HepG2 (cell line): ENCODE measurements at regions not wholly inside any gene's neighbourhood (a gene's known extent, or its start where the extent isn't known, plus 50 kb on each side); places are given as distances from the start of the nearest gene placed in this dataset.

Source experiments
- ATAC-seq: fragments of 200-7000 bp; cut with Tn5 transposase; 3 replicates; pipeline ENCODE4 v1.9.1; 2020; ENCODE audit warnings: mild to moderate bottlenecking, moderate library complexity
- BruUV-seq: library from RNA; stranded (reverse); fragments of 400-500 nt; replicated peaks from 2 replicates; lab custom pipeline; 2021; lab: Mats Ljungman, UMichigan
- CTCF ChIA-PET: fragments of 300-600 bp; formaldehyde crosslinking; extraction: SDS; loops from one replicate; lab custom pipeline; 2021; ENCODE audit warnings: low total read pairs, inconsistent platforms, low intra/inter-chr PET ratio; lab: Yijun Ruan, JAX
- POLR2A ChIA-PET: fragments of 350-600 bp; sonication (Branson Sonifier 250); formaldehyde crosslinking; loops from one replicate; lab custom pipeline; 2020; ENCODE audit warnings: antibody characterized with exemption, inconsistent platforms; lab: Yijun Ruan, JAX
- DNase-seq: peaks from one replicate; pipeline ENCODE4 v3.0.0-alpha.2; 2015; ENCODE audit warnings: low spot score
- FAIRE-seq: peaks from 3 replicates; lab custom pipeline; 2011; peaks lifted over from hg19 to GRCh38; lab: Jason Lieb, UNC
- H2AFZ ChIP-seq: one replicate; pipeline ENCODE4 v1.6.1; 2011; ENCODE audit warnings: low read length, inconsistent platforms
- H3K27ac ChIP-seq: fragments of 300-600 bp; 3 replicates; pipeline ENCODE4 v1.8.0; 2011; ENCODE audit warnings: mixed run types, mild to moderate bottlenecking, mixed read lengths, low read length, inconsistent platforms; ENCODE audit not compliant: insufficient read depth; ENCODE audit errors: extremely low read length
- H3K27me3 ChIP-seq, 2 experiments: fragments of 200-600 bp in 1 of 2; 2 replicates in 1 of 2; 3 replicates in 1 of 2; pipeline versions ENCODE4 v1.6.0 to v1.8.0; 2011; ENCODE audit warnings: low read length in 2 of 2, mild to moderate bottlenecking in 2 of 2, moderate library complexity in 2 of 2, inconsistent platforms in 1 of 2; ENCODE audit not compliant: insufficient read depth in 2 of 2, control insufficient read depth in 1 of 2
- H3K36me3 ChIP-seq, 2 experiments: fragments of 200-600 bp in 1 of 2; replicated peaks in 1 of 2; 2 replicates in 1 of 2; 3 replicates in 1 of 2; pipeline versions ENCODE4 v1.5.1 to v1.8.0; 2011; ENCODE audit warnings: low read length in 2 of 2, inconsistent platforms in 1 of 2; ENCODE audit not compliant: insufficient read depth in 2 of 2, control insufficient read depth in 1 of 2
- H3K4me1 ChIP-seq: 2 replicates; pipeline ENCODE4 v1.5.1; 2012; ENCODE audit warnings: low read length, inconsistent platforms; ENCODE audit not compliant: insufficient read depth
- H3K4me2 ChIP-seq: 2 replicates; pipeline ENCODE4 v1.6.0; 2011; ENCODE audit warnings: low read depth, low read length, inconsistent platforms
- H3K4me3 ChIP-seq, 3 experiments: fragments of 200-600 bp in 1 of 3; sonication (generic), shearing (Covaris generic) in 1 of 3; replicated peaks in 1 of 3; 2 replicates each; pipeline ENCODE4 v1.5.1; 2011 to 2016; ENCODE audit warnings: low read length in 3 of 3, inconsistent platforms in 2 of 3, low read depth in 2 of 3, mild to moderate bottlenecking in 2 of 3, control low read depth in 1 of 3, mixed read lengths in 1 of 3; ENCODE audit not compliant: insufficient read depth in 1 of 3
- H3K79me2 ChIP-seq: one replicate; pipeline ENCODE4 v1.6.1; 2011; ENCODE audit warnings: low read length, inconsistent platforms; ENCODE audit not compliant: insufficient read depth
- H3K9ac ChIP-seq: 2 replicates; pipeline ENCODE4 v1.6.0; 2011; ENCODE audit warnings: mild to moderate bottlenecking, low read depth, low read length, inconsistent platforms; ENCODE audit not compliant: insufficient read depth
- H3K9me3 ChIP-seq: 2 replicates; pipeline ENCODE4 v1.5.1; 2012; ENCODE audit warnings: mild to moderate bottlenecking, low read length
- H4K20me1 ChIP-seq: 2 replicates; pipeline ENCODE4 v1.6.0; 2011; ENCODE audit warnings: inconsistent platforms, mild to moderate bottlenecking, low read length, moderate library complexity; ENCODE audit not compliant: insufficient read depth
- AKAP8 ChIP-seq: sonication (generic); formaldehyde crosslinking; IDR thresholded peaks from 2 replicates; pipeline ENCODE4 v1.5.1; 2020; ENCODE audit warnings: mild to moderate bottlenecking, missing genetic modification reagents
- ARID5B ChIP-seq: IDR thresholded peaks from 2 replicates; pipeline ENCODE4 v1.4.0; 2020; ENCODE audit warnings: mild to moderate bottlenecking, missing genetic modification reagents
- CSRNP2 ChIP-seq: sonication (generic); formaldehyde crosslinking; conservative IDR thresholded peaks from 2 replicates; pipeline ENCODE4 v1.8.0; 2022; ENCODE audit warnings: low read depth, missing genetic modification reagents
- DPF2 ChIP-seq: sonication (generic); formaldehyde crosslinking; IDR thresholded peaks from 2 replicates; pipeline ENCODE4 v1.4.0; 2020; ENCODE audit warnings: mild to moderate bottlenecking, low read depth, missing genetic modification reagents, borderline replicate concordance
- ISX ChIP-seq: sonication (generic); formaldehyde crosslinking; conservative IDR thresholded peaks from 2 replicates; pipeline ENCODE4 v1.5.0; 2020; ENCODE audit warnings: missing genetic modification reagents
- MAZ ChIP-seq, 2 experiments: sonication (generic) in 1 of 2; formaldehyde crosslinking in 1 of 2; IDR thresholded peaks; 2 replicates each; pipeline versions ENCODE4 v1.5.0 to v1.6.1; 2012 to 2020; ENCODE audit warnings: low read depth in 2 of 2, mild to moderate bottlenecking in 2 of 2, borderline replicate concordance in 1 of 2, improper control_type of control experiment in 1 of 2, low read length in 1 of 2, missing genetic modification reagents in 1 of 2, moderate library complexity in 1 of 2
- NR3C1 ChIP-seq: sonication (generic); formaldehyde crosslinking; IDR thresholded peaks from 2 replicates; pipeline ENCODE4 v1.4.0; 2020; ENCODE audit warnings: missing genetic modification reagents
- PAX8 ChIP-seq: sonication (generic); formaldehyde crosslinking; IDR thresholded peaks from 2 replicates; pipeline ENCODE4 v1.8.0; 2022; ENCODE audit warnings: mild to moderate bottlenecking, missing genetic modification reagents, borderline replicate concordance
- SMAD3 ChIP-seq: sonication (generic); formaldehyde crosslinking; IDR thresholded peaks from 2 replicates; pipeline ENCODE4 v1.4.0; 2020; ENCODE audit warnings: missing genetic modification reagents
- THAP11 ChIP-seq: IDR thresholded peaks from 2 replicates; pipeline ENCODE4 v1.6.1; 2016; ENCODE audit warnings: missing biosample characterization, missing genetic modification reagents
- ZFYVE20 ChIP-seq: sonication (generic); formaldehyde crosslinking; IDR thresholded peaks from 2 replicates; pipeline ENCODE4 v1.8.0; 2023; ENCODE audit warnings: low read depth, mild to moderate bottlenecking, moderate library complexity, missing genetic modification reagents, borderline replicate concordance
- WGBS: methylation state at CpG from one replicate; pipeline ENCODE4 v1.1.6; 2017; ENCODE audit warnings: low lambda C conversion rate; 5-methylcytosine and 5-hydroxymethylcytosine counted together
- in situ Hi-C: cut with HindIII; loops from 2 replicates; pipeline ENCODE4 v1.10.0; 2017; ENCODE audit warnings: low pct_unique_long_range_greater_than_20kb; ENCODE audit not compliant: extremely low pct_ligation_motif_present
- intact Hi-C: fragments of 100-400 bp; cut with micrococcal nuclease; formaldehyde crosslinking; loops from one replicate; pipeline ENCODE4 v1.10.0; 2022; ENCODE audit not compliant: unreplicated experiment
- TF ChIP-seq, protein P1 (sequence below): sonication (generic); formaldehyde crosslinking; IDR thresholded peaks from 2 replicates; pipeline ENCODE4 v1.4.0; 2020; ENCODE audit warnings: mild to moderate bottlenecking, low read depth, missing genetic modification reagents

DNA sequence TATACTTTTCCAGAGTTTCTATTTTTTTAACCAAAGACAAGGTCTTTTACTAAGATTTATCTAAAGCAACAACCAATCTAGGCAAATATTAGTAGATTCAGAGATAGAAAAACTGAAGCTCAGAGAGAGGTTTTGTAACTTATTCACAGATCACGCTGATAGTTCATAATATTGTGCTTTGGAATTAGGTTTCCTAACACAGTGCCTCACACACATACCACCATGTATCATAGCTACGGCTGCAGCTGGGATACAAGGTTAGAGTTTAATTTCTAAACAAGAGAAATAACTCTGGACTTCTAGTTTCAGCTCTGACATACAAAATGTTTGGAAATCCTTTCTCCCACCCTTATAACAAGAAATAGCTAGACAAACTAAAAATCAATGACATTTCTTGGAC lies 565.7 kb downstream of the PYDC2 start:
- peaks cover 13% of the 10 kb centered on the region for H3K9me3 ChIP-seq
- ChIA-PET CTCF (no interaction called here), POLR2A (no interaction called here)
- intact Hi-C loops (no loop called here), in situ Hi-C loops (no loop called here)
- no peak overlapping the region for H3K27ac ChIP-seq
- H3K79me2 ChIP-seq = no peaks in the 10 kb centered on the region
- no peaks in the 10 kb centered on the region; a peak in 1 of 5 replicates for H3K27me3 ChIP-seq
- no peaks in the 10 kb centered on the region for H3K4me1 ChIP-seq
- no peaks in the 10 kb centered on the region for H3K36me3 ChIP-seq
- WGBS = 2% methylated on average over 2 of the region's 2 CpGs
- no TSS peak for BruUV-seq
- ATAC-seq (no peak), FAIRE-seq (no peak), DNase-seq (no peak)
- H3K4me3 ChIP-seq = no peak overlapping the region
- H3K9ac ChIP-seq = no peak overlapping the region
- H2AFZ ChIP-seq = no peak overlapping the region
- H3K4me2 ChIP-seq = no peak overlapping the region
- no peaks in the 10 kb centered on the region for H4K20me1 ChIP-seq
- TF ChIP-seq CSRNP2 (CRISPR knock-in tag) (no peak), AKAP8 (CRISPR knock-in tag) (no peak), SMAD3 (CRISPR knock-in tag) (no peak), ISX (CRISPR knock-in tag) (no peak), ZFYVE20 (CRISPR knock-in tag) (no peak), ARID5B (CRISPR knock-in tag) (no peak), MAZ (IDR thresholded peaks at IDR 0.05; ENCODE audit: borderline replicate concordance, low read depth, low read length) (no peak), MAZ (CRISPR knock-in tag; IDR thresholded peaks at IDR 0.05; ENCODE audit: low read depth) (no peak), THAP11 (no peak), PAX8 (no peak), NR3C1 (no peak), DPF2 (CRISPR knock-in tag) (no peak)
- TF ChIP-seq, protein P1, sequence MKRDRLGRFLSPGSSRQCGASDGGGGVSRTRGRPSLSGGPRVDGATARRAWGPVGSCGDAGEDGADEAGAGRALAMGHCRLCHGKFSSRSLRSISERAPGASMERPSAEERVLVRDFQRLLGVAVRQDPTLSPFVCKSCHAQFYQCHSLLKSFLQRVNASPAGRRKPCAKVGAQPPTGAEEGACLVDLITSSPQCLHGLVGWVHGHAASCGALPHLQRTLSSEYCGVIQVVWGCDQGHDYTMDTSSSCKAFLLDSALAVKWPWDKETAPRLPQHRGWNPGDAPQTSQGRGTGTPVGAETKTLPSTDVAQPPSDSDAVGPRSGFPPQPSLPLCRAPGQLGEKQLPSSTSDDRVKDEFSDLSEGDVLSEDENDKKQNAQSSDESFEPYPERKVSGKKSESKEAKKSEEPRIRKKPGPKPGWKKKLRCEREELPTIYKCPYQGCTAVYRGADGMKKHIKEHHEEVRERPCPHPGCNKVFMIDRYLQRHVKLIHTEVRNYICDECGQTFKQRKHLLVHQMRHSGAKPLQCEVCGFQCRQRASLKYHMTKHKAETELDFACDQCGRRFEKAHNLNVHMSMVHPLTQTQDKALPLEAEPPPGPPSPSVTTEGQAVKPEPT (CRISPR knock-in tag) = no peak
